Esophagus squamous epithelium (tissue), 4 donors: ENCODE measurements at regions not wholly inside any gene's neighbourhood (a gene's known extent, or its start where the extent isn't known, plus 50 kb on each side); places are given as distances from the start of the nearest gene placed in this dataset.

Source experiments
- POLR2A ChIP-seq, 4 donors: fragments of 450-650 bp; IDR thresholded peaks; one replicate each; pipeline ENCODE4 v1.6.1; 2017; ENCODE audit warnings: antibody characterized with exemption in 4 of 4, mild to moderate bottlenecking in 4 of 4, moderate library complexity in 3 of 4
- TF ChIP-seq, protein P1 (sequence below), 6 experiments: fragments of 450-650 bp in 4 of 6; fragments of 200-600 bp in 2 of 6; sonication (generic) in 2 of 6; IDR thresholded peaks; one replicate each; pipeline ENCODE4 v1.5.1; 2016 to 2019; ENCODE audit warnings: antibody characterized with exemption in 6 of 6, mild to moderate bottlenecking in 4 of 6, moderate library complexity in 4 of 6

- TF ChIP-seq, protein P1, sequence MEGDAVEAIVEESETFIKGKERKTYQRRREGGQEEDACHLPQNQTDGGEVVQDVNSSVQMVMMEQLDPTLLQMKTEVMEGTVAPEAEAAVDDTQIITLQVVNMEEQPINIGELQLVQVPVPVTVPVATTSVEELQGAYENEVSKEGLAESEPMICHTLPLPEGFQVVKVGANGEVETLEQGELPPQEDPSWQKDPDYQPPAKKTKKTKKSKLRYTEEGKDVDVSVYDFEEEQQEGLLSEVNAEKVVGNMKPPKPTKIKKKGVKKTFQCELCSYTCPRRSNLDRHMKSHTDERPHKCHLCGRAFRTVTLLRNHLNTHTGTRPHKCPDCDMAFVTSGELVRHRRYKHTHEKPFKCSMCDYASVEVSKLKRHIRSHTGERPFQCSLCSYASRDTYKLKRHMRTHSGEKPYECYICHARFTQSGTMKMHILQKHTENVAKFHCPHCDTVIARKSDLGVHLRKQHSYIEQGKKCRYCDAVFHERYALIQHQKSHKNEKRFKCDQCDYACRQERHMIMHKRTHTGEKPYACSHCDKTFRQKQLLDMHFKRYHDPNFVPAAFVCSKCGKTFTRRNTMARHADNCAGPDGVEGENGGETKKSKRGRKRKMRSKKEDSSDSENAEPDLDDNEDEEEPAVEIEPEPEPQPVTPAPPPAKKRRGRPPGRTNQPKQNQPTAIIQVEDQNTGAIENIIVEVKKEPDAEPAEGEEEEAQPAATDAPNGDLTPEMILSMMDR (IDR thresholded peaks at IDR 0.05): no peak
- TF ChIP-seq POLR2A (IDR thresholded peaks at IDR 0.05): no peak
Measured at GRCh38 chr7:120138497-120138896, 134.5 kb upstream of the KCND2 start.
